ENCODE measurements at regions not wholly inside any gene's neighbourhood (a gene's known extent, or its start where the extent isn't known, plus 50 kb on each side); places are given as distances from the start of the nearest gene placed in this dataset.

- TF ChIP-seq CTCF (conservative IDR thresholded peaks at IDR 0.05; ENCODE audit: low read depth in 2 of 2) = no peak
- no peak for TF ChIP-seq POLR2AphosphoS5 (IDR thresholded peaks at IDR 0.05; ENCODE audit: low read depth)
Measured at GRCh38 chr18:73668051-73668450, 479.6 kb downstream of the FBXO15 start.

Data from GM23338 (cell line).